ENCODE measurements at regions not wholly inside any gene's neighbourhood (a gene's known extent, or its start where the extent isn't known, plus 50 kb on each side); places are given as distances from the start of the nearest gene placed in this dataset.
"Not testable (repeated sequence)": the region's sequence is repeated elsewhere in the genome, so short reads cannot be mapped to it uniquely, and the experiment has no call there.

- no peak overlapping the region for H3K27ac Mint-ChIP-seq
- H3K27me3 Mint-ChIP-seq: peaks cover 0 to 4% of the 10 kb centered on the region in 2 donors
- no peak overlapping the region for H3K4me3 ChIP-seq (ENCODE audit: low read length)
- H3K9me3 ChIP-seq (ENCODE audit: low read length): no peaks in the 10 kb centered on the region
- H3K27me3 ChIP-seq (ENCODE audit: insufficient read depth, low read length, poor library complexity, severe bottlenecking): no peaks in the 10 kb centered on the region
- H3K27ac ChIP-seq (ENCODE audit: low read depth, low read length): no peak overlapping the region
- H3K4me1 ChIP-seq (ENCODE audit: insufficient read depth, low read length): no peaks in the 10 kb centered on the region
- no peaks in the 10 kb centered on the region for H3K36me3 ChIP-seq (ENCODE audit: insufficient read depth, low read length)
- H3K4me1 Mint-ChIP-seq: no peaks in the 10 kb centered on the region
- no peak for DNase-seq
- H3K9me3 Mint-ChIP-seq: no peaks in the 10 kb centered on the region
- no peak overlapping the region for H3K4me3 Mint-ChIP-seq
- H3K36me3 Mint-ChIP-seq: peaks cover 0 to 2% (median 0%) of the 10 kb centered on the region in 3 donors
- ChIA-PET CTCF (no interaction called here), POLR2A (no interaction called here)
Measured at GRCh38 chr3:118628704-118629341, 405.8 kb downstream of the IGSF11 start.

- ChIA-PET CTCF (no interaction called here), POLR2A (no interaction called here)
- H3K9me3 Mint-ChIP-seq: no peaks in the 10 kb centered on the region
- H3K27me3 Mint-ChIP-seq: peaks cover 0 to 4% of the 10 kb centered on the region in 2 donors
- no peak overlapping the region for H3K27ac Mint-ChIP-seq
- Histone ChIP-seq H3K4me1 (ENCODE audit: insufficient read depth, low read length) (no peaks in the 10 kb centered on the region), H3K27ac (ENCODE audit: low read depth, low read length) (no peak overlapping the region), H3K9me3 (ENCODE audit: low read length) (no peaks in the 10 kb centered on the region), H3K36me3 (ENCODE audit: insufficient read depth, low read length) (no peaks in the 10 kb centered on the region), H3K4me3 (ENCODE audit: low read length) (no peak overlapping the region), H3K27me3 (ENCODE audit: insufficient read depth, low read length, poor library complexity, severe bottlenecking) (no peaks in the 10 kb centered on the region)
- H3K4me3 Mint-ChIP-seq: no peak overlapping the region
- DNase-seq: no peak
- H3K36me3 Mint-ChIP-seq: peaks cover 0 to 2% (median 0%) of the 10 kb centered on the region in 3 donors
- H3K4me1 Mint-ChIP-seq: no peaks in the 10 kb centered on the region
Measured at GRCh38 chr3:118629821-118630220, 404.8 kb downstream of the IGSF11 start.

GRCh38 chr3:118635711-118636110 is 398.9 kb downstream of the IGSF11 start:
- no peak for DNase-seq
- Mint-ChIP-seq H3K36me3 (peaks cover 0 to 2% (median 0%) of the 10 kb centered on the region in 3 donors), H3K27ac (no peak overlapping the region), H3K4me1 (no peaks in the 10 kb centered on the region), H3K27me3 (peaks cover 0 to 4% of the 10 kb centered on the region in 2 donors), H3K4me3 (no peak overlapping the region), H3K9me3 (peaks cover 0 to 5% (median 0%) of the 10 kb centered on the region in 5 donors)
- no peak overlapping the region for H3K4me3 ChIP-seq (ENCODE audit: low read length)
- H3K4me1 ChIP-seq (ENCODE audit: insufficient read depth, low read length): no peaks in the 10 kb centered on the region
- H3K36me3 ChIP-seq (ENCODE audit: insufficient read depth, low read length): no peaks in the 10 kb centered on the region
- no peaks in the 10 kb centered on the region for H3K9me3 ChIP-seq (ENCODE audit: low read length)
- CTCF ChIA-PET: no interaction called here
- H3K27me3 ChIP-seq (ENCODE audit: insufficient read depth, low read length, poor library complexity, severe bottlenecking): no peaks in the 10 kb centered on the region
- no peak overlapping the region for H3K27ac ChIP-seq (ENCODE audit: low read depth, low read length)
- POLR2A ChIA-PET: no interaction called here

GRCh38 chr3:118636841-118637240 is 397.8 kb downstream of the IGSF11 start:
- DNase-seq: no peak
- Histone ChIP-seq H3K4me3 (ENCODE audit: low read length) (no peak overlapping the region), H3K9me3 (ENCODE audit: low read length) (no peaks in the 10 kb centered on the region), H3K36me3 (ENCODE audit: insufficient read depth, low read length) (no peaks in the 10 kb centered on the region), H3K27ac (ENCODE audit: low read depth, low read length) (no peak overlapping the region), H3K4me1 (ENCODE audit: insufficient read depth, low read length) (no peaks in the 10 kb centered on the region), H3K27me3 (ENCODE audit: insufficient read depth, low read length, poor library complexity, severe bottlenecking) (no peaks in the 10 kb centered on the region)
- peaks cover 0 to 2% (median 0%) of the 10 kb centered on the region in 3 donors for H3K36me3 Mint-ChIP-seq
- peaks cover 0 to 5% (median 0%) of the 10 kb centered on the region in 5 donors for H3K9me3 Mint-ChIP-seq
- CTCF ChIA-PET: no interaction called here
- H3K27ac Mint-ChIP-seq: no peak overlapping the region
- no peaks in the 10 kb centered on the region for H3K27me3 Mint-ChIP-seq
- H3K4me3 Mint-ChIP-seq: no peak overlapping the region
- H3K4me1 Mint-ChIP-seq: no peaks in the 10 kb centered on the region
- POLR2A ChIA-PET: no interaction called here

- Mint-ChIP-seq H3K27ac (no peak overlapping the region), H3K4me3 (no peak overlapping the region), H3K36me3 (peaks cover 0 to 2% (median 0%) of the 10 kb centered on the region in 3 donors), H3K4me1 (no peaks in the 10 kb centered on the region), H3K9me3 (peaks cover 0 to 5% (median 0%) of the 10 kb centered on the region in 5 donors), H3K27me3 (no peaks in the 10 kb centered on the region)
- Histone ChIP-seq H3K4me3 (ENCODE audit: low read length) (no peak overlapping the region), H3K27ac (ENCODE audit: low read depth, low read length) (no peak overlapping the region), H3K4me1 (ENCODE audit: insufficient read depth, low read length) (no peaks in the 10 kb centered on the region), H3K27me3 (ENCODE audit: insufficient read depth, low read length, poor library complexity, severe bottlenecking) (no peaks in the 10 kb centered on the region), H3K36me3 (ENCODE audit: insufficient read depth, low read length) (no peaks in the 10 kb centered on the region), H3K9me3 (ENCODE audit: low read length) (no peaks in the 10 kb centered on the region)
- DNase-seq: no peak
- CTCF ChIA-PET: no interaction called here
- POLR2A ChIA-PET: no interaction called here
Measured at GRCh38 chr3:118637846-118638245, 396.8 kb downstream of the IGSF11 start.

GRCh38 chr3:118641608-118642007 is 393.0 kb downstream of the IGSF11 start:
- Histone ChIP-seq H3K27me3 (ENCODE audit: insufficient read depth, low read length, poor library complexity, severe bottlenecking) (no peaks in the 10 kb centered on the region), H3K9me3 (ENCODE audit: low read length) (no peaks in the 10 kb centered on the region), H3K36me3 (ENCODE audit: insufficient read depth, low read length) (no peaks in the 10 kb centered on the region), H3K4me1 (ENCODE audit: insufficient read depth, low read length) (no peaks in the 10 kb centered on the region), H3K27ac (ENCODE audit: low read depth, low read length) (no peak overlapping the region), H3K4me3 (ENCODE audit: low read length) (no peak overlapping the region)
- Mint-ChIP-seq H3K36me3 (peaks cover 0 to 2% (median 0%) of the 10 kb centered on the region in 3 donors), H3K9me3 (peaks cover 0 to 5% (median 0%) of the 10 kb centered on the region in 5 donors), H3K4me3 (no peak overlapping the region), H3K4me1 (no peaks in the 10 kb centered on the region), H3K27me3 (peaks cover 0 to under 1% of the 10 kb centered on the region in 2 donors), H3K27ac (peak overlapping the region in 1 of 8 donors; percentile 31)
- no peak for DNase-seq
- ChIA-PET CTCF (no interaction called here), POLR2A (no interaction called here)

- Histone ChIP-seq H3K9me3 (ENCODE audit: low read length) (no peaks in the 10 kb centered on the region), H3K27me3 (ENCODE audit: insufficient read depth, low read length, poor library complexity, severe bottlenecking) (no peaks in the 10 kb centered on the region), H3K27ac (ENCODE audit: low read depth, low read length) (no peak overlapping the region), H3K4me1 (ENCODE audit: insufficient read depth, low read length) (no peaks in the 10 kb centered on the region), H3K36me3 (ENCODE audit: insufficient read depth, low read length) (no peaks in the 10 kb centered on the region), H3K4me3 (ENCODE audit: low read length) (no peak overlapping the region)
- no peaks in the 10 kb centered on the region for H3K36me3 Mint-ChIP-seq
- H3K4me1 Mint-ChIP-seq: no peaks in the 10 kb centered on the region
- ChIA-PET CTCF (no interaction called here), POLR2A (no interaction called here)
- no peaks in the 10 kb centered on the region for H3K27me3 Mint-ChIP-seq
- no peak overlapping the region for H3K27ac Mint-ChIP-seq
- DNase-seq: no peak
- no peaks in the 10 kb centered on the region for H3K9me3 Mint-ChIP-seq
- no peak overlapping the region for H3K4me3 Mint-ChIP-seq
Measured at GRCh38 chr3:118671192-118671591, 363.5 kb downstream of the IGSF11 start.

- no peaks in the 10 kb centered on the region for H3K4me1 Mint-ChIP-seq
- no peak overlapping the region for H3K27ac Mint-ChIP-seq
- H3K27me3 ChIP-seq (ENCODE audit: insufficient read depth, low read length, poor library complexity, severe bottlenecking): no peaks in the 10 kb centered on the region
- no peak overlapping the region for H3K4me3 Mint-ChIP-seq
- DNase-seq: no peak
- no peak overlapping the region for H3K27ac ChIP-seq (ENCODE audit: low read depth, low read length)
- no peaks in the 10 kb centered on the region for H3K9me3 Mint-ChIP-seq
- no peaks in the 10 kb centered on the region for H3K4me1 ChIP-seq (ENCODE audit: insufficient read depth, low read length)
- POLR2A ChIA-PET: no interaction called here
- H3K4me3 ChIP-seq (ENCODE audit: low read length): no peak overlapping the region
- H3K27me3 Mint-ChIP-seq: peaks cover 0 to 3% of the 10 kb centered on the region in 2 donors
- CTCF ChIA-PET: no interaction called here
- no peaks in the 10 kb centered on the region for H3K36me3 Mint-ChIP-seq
- no peaks in the 10 kb centered on the region for H3K9me3 ChIP-seq (ENCODE audit: low read length)
- no peaks in the 10 kb centered on the region for H3K36me3 ChIP-seq (ENCODE audit: insufficient read depth, low read length)
Measured at GRCh38 chr3:118675305-118675704, 359.3 kb downstream of the IGSF11 start.

- H3K27ac ChIP-seq (ENCODE audit: low read depth, low read length); H3K4me3 Mint-ChIP-seq; H3K36me3 Mint-ChIP-seq; DNase-seq; H3K27me3 Mint-ChIP-seq; H3K9me3 ChIP-seq (ENCODE audit: low read length); CTCF ChIA-PET; H3K27ac Mint-ChIP-seq; H3K4me1 ChIP-seq (ENCODE audit: insufficient read depth, low read length); H3K36me3 ChIP-seq (ENCODE audit: insufficient read depth, low read length); H3K4me1 Mint-ChIP-seq; H3K27me3 ChIP-seq (ENCODE audit: insufficient read depth, low read length, poor library complexity, severe bottlenecking); H3K4me3 ChIP-seq (ENCODE audit: low read length); POLR2A ChIA-PET: not testable (repeated sequence)
- H3K9me3 Mint-ChIP-seq: peaks cover 0 to 13% (median 3%) of the 10 kb centered on the region in 5 donors
Measured at GRCh38 chr3:118678663-118679062, 356.0 kb downstream of the IGSF11 start.

Measured in CD8-positive, alpha-beta memory T cell (primary cell).